NB4 (cell line): ENCODE measurements at regions not wholly inside any gene's neighbourhood (a gene's known extent, or its start where the extent isn't known, plus 50 kb on each side); places are given as distances from the start of the nearest gene placed in this dataset.
A peak's percentile ranks its signal among the peaks of the same experiment; 100 is the strongest.

Experiments
- DNase-seq: peaks from one replicate; pipeline ENCODE4 v3.0.0; 2010; ENCODE audit warnings: low read depth
- H3K4me3 ChIP-seq: one replicate; pipeline ENCODE4 v1.5.1; 2011; ENCODE audit warnings: mild to moderate bottlenecking, low read depth, low read length, moderate library complexity
- MYC ChIP-seq: IDR thresholded peaks from 2 replicates; pipeline ENCODE4 v1.6.1; 2011; ENCODE audit warnings: low read depth, low read length
- POLR2A ChIP-seq: IDR thresholded peaks from 2 replicates; pipeline ENCODE4 v1.6.1; 2011; ENCODE audit warnings: mild to moderate bottlenecking; ENCODE audit not compliant: insufficient read length; ENCODE audit errors: extremely low read depth
- TF ChIP-seq, protein P1 (sequence below): IDR thresholded peaks from 2 replicates; pipeline ENCODE4 v1.6.1; 2011; ENCODE audit warnings: low read depth, low read length
- TF ChIP-seq, protein P2 (sequence below): IDR thresholded peaks from one replicate; pipeline ENCODE4 v1.5.1; 2012; ENCODE audit warnings: low read depth, low read length

DNA sequence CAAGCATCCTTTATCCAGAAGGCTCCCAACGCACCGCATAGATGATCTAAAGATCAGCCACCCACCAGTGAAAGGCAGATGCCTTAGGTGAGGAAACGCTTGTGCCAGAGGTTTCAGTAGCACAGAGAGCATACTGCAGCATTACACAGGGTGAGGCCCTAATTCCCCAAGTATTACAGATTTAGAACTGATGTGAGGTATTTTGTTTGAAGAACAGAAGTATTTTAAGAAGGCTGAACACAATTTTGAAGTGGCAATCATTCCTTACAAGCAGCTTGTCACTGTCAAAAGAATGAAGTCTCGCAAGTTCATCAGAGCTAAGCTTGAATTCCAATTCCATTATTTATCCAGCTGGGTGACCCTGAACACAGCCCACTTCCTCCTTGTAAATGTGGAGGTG, 70.0 kb upstream of the FAT3 start:
- TF ChIP-seq MYC (no peak), POLR2A (no peak)
- TF ChIP-seq, protein P1, sequence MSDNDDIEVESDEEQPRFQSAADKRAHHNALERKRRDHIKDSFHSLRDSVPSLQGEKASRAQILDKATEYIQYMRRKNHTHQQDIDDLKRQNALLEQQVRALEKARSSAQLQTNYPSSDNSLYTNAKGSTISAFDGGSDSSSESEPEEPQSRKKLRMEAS: no peak
- TF ChIP-seq, protein P2, sequence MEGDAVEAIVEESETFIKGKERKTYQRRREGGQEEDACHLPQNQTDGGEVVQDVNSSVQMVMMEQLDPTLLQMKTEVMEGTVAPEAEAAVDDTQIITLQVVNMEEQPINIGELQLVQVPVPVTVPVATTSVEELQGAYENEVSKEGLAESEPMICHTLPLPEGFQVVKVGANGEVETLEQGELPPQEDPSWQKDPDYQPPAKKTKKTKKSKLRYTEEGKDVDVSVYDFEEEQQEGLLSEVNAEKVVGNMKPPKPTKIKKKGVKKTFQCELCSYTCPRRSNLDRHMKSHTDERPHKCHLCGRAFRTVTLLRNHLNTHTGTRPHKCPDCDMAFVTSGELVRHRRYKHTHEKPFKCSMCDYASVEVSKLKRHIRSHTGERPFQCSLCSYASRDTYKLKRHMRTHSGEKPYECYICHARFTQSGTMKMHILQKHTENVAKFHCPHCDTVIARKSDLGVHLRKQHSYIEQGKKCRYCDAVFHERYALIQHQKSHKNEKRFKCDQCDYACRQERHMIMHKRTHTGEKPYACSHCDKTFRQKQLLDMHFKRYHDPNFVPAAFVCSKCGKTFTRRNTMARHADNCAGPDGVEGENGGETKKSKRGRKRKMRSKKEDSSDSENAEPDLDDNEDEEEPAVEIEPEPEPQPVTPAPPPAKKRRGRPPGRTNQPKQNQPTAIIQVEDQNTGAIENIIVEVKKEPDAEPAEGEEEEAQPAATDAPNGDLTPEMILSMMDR: no peak
- no peak for DNase-seq

GRCh38 chr11:92154110-92154509, 70.5 kb upstream of the FAT3 start:
- no peak for DNase-seq
- TF ChIP-seq, protein P2: no peak
- no peak overlapping the region for H3K4me3 ChIP-seq

More for the DNA sequence above, 70.0 kb upstream of the FAT3 start:
- H3K4me3 ChIP-seq: no peak overlapping the region

DNA sequence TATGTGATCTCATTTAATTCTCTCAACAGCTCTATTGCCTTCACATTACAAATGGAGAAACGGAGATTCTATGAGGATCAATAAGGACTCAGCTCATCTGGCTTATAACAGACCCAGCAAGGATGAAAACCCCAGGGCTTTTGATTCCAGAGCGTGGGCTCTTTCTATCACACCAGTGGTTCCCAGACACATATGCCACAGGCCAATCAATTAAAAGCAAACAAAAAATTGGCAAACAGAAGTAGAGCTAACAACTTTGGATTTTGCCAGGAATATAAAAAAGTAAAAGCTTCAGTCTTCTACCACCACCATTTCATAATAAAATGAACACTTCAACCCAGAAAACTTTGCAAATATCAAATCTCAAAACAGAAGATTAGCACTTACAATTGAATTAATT, 71.1 kb upstream of the FAT3 start:
- DNase-seq: no peak
- H3K4me3 ChIP-seq: no peak overlapping the region
- no peak for TF ChIP-seq POLR2A
- TF ChIP-seq, protein P1: no peak
- TF ChIP-seq, protein P2: no peak
- no peak for TF ChIP-seq MYC

DNA sequence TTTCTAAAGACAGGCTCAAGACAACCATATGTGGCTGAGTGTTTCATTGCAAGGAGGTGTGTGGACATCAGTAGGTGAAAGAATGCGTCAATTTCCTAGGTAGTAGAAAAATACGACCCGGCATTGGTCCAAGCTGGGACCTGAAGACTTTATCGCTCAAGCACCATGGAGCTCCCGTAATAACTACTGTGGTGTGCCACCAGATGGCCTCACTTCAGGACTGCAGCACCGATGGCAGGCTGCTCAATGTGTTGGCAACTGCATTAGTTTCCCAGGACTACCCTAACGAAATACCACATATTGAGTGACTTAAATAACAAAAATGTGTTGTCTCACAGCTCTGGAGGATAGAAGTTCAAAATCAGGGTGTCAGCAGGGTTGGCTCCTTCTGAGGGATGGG, 72.4 kb upstream of the FAT3 start:
- H3K4me3 ChIP-seq: no peak overlapping the region
- TF ChIP-seq MYC: no peak
- no peak for TF ChIP-seq POLR2A
- TF ChIP-seq, protein P2: no peak
- TF ChIP-seq, protein P1: no peak
- DNase-seq: peak; percentile 26

DNA sequence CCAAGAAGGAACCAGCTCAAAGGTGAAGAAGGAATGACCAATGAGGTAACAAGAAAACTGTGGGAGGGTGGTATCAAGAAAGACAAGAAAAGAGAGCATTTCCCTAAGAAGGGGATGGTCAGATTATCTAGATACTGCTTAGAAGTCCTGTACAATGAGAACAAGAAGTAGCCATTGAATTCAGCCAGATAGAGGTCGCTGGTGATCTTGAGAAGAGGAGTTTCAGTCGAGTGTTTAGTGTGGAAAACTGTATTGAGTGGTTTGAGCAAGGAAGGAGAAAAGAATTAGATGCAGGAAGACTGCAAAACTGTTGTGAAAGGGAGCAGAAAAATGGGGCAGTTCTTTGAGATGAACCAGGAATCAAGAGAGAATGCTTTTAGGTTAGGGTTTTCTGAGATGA, 74.6 kb upstream of the FAT3 start:
- H3K4me3 ChIP-seq: no peak overlapping the region
- DNase-seq: peak; percentile 16
- TF ChIP-seq MYC: no peak
- TF ChIP-seq, protein P1: no peak
- TF ChIP-seq, protein P2: no peak
- no peak for TF ChIP-seq POLR2A

GRCh38 chr11:92141725-92142124, 82.9 kb upstream of the FAT3 start:
- no peak for DNase-seq
- no peak for TF ChIP-seq POLR2A
- TF ChIP-seq, protein P1: no peak
- TF ChIP-seq, protein P2: no peak
- TF ChIP-seq MYC: no peak
- H3K4me3 ChIP-seq: no peak overlapping the region
